ENCODE measurements at regions not wholly inside any gene's neighbourhood (a gene's known extent, or its start where the extent isn't known, plus 50 kb on each side); places are given as distances from the start of the nearest gene placed in this dataset.

- Histone ChIP-seq H3K36me3 (ENCODE audit: insufficient read depth, low read length) (no peaks in the 10 kb centered on the region), H3K9ac (ENCODE audit: low read length) (no peak overlapping the region), H3K4me3 (ENCODE audit: low read length) (no peak overlapping the region), H3K79me2 (replicated peaks; ENCODE audit: insufficient read depth, low read length) (no peaks in the 10 kb centered on the region), H3F3A (ENCODE audit: insufficient read depth, low read length, poor library complexity, severe bottlenecking) (no peaks in the 10 kb centered on the region), H3K27me3 (ENCODE audit: insufficient read depth, low read depth, low read length) (no peaks in the 10 kb centered on the region), H2AFZ (ENCODE audit: low read depth, low read length) (no peak overlapping the region), H3K9me2 (ENCODE audit: insufficient read depth, low read length) (no peaks in the 10 kb centered on the region), H3K4me2 (ENCODE audit: low read length) (no peak overlapping the region), H3K9me3 (ENCODE audit: low read length) (no peaks in the 10 kb centered on the region), H4K20me1 (ENCODE audit: insufficient read depth) (no peaks in the 10 kb centered on the region), H3K27ac (ENCODE audit: low read length) (no peak overlapping the region)
- TF ChIP-seq EZH2 (IDR thresholded peaks at IDR 0.05; ENCODE audit: borderline replicate concordance, insufficient read depth, low read length, poor library complexity, severe bottlenecking) (no peak), SMC3 (conservative IDR thresholded peaks at IDR 0.05; ENCODE audit: poor library complexity) (no peak), TAF1 (IDR thresholded peaks at IDR 0.05; ENCODE audit: low read depth) (no peak), MXI1 (conservative IDR thresholded peaks at IDR 0.05; ENCODE audit: poor library complexity, severe bottlenecking) (no peak), RAD21 (conservative IDR thresholded peaks at IDR 0.05) (no peak)
- TF ChIP-seq, protein P1, sequence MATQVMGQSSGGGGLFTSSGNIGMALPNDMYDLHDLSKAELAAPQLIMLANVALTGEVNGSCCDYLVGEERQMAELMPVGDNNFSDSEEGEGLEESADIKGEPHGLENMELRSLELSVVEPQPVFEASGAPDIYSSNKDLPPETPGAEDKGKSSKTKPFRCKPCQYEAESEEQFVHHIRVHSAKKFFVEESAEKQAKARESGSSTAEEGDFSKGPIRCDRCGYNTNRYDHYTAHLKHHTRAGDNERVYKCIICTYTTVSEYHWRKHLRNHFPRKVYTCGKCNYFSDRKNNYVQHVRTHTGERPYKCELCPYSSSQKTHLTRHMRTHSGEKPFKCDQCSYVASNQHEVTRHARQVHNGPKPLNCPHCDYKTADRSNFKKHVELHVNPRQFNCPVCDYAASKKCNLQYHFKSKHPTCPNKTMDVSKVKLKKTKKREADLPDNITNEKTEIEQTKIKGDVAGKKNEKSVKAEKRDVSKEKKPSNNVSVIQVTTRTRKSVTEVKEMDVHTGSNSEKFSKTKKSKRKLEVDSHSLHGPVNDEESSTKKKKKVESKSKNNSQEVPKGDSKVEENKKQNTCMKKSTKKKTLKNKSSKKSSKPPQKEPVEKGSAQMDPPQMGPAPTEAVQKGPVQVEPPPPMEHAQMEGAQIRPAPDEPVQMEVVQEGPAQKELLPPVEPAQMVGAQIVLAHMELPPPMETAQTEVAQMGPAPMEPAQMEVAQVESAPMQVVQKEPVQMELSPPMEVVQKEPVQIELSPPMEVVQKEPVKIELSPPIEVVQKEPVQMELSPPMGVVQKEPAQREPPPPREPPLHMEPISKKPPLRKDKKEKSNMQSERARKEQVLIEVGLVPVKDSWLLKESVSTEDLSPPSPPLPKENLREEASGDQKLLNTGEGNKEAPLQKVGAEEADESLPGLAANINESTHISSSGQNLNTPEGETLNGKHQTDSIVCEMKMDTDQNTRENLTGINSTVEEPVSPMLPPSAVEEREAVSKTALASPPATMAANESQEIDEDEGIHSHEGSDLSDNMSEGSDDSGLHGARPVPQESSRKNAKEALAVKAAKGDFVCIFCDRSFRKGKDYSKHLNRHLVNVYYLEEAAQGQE (IDR thresholded peaks at IDR 0.05; ENCODE audit: borderline replicate concordance) = no peak
- TF ChIP-seq, protein P2, sequence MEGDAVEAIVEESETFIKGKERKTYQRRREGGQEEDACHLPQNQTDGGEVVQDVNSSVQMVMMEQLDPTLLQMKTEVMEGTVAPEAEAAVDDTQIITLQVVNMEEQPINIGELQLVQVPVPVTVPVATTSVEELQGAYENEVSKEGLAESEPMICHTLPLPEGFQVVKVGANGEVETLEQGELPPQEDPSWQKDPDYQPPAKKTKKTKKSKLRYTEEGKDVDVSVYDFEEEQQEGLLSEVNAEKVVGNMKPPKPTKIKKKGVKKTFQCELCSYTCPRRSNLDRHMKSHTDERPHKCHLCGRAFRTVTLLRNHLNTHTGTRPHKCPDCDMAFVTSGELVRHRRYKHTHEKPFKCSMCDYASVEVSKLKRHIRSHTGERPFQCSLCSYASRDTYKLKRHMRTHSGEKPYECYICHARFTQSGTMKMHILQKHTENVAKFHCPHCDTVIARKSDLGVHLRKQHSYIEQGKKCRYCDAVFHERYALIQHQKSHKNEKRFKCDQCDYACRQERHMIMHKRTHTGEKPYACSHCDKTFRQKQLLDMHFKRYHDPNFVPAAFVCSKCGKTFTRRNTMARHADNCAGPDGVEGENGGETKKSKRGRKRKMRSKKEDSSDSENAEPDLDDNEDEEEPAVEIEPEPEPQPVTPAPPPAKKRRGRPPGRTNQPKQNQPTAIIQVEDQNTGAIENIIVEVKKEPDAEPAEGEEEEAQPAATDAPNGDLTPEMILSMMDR (IDR thresholded peaks at IDR 0.05; ENCODE audit: poor library complexity, severe bottlenecking) = no peak
Observed at GRCh38 chr7:41336981-41337380, 365.9 kb downstream of the INHBA start.

- H3K9me3 ChIP-seq (ENCODE audit: low read length) = no peaks in the 10 kb centered on the region
- H3K4me3 ChIP-seq (ENCODE audit: low read length) = no peak overlapping the region
- no peak overlapping the region for H3K4me2 ChIP-seq (ENCODE audit: low read length)
- TF ChIP-seq, protein P1 (IDR thresholded peaks at IDR 0.05; ENCODE audit: borderline replicate concordance) = no peak
- TF ChIP-seq SMC3 (conservative IDR thresholded peaks at IDR 0.05; ENCODE audit: poor library complexity) (no peak), MXI1 (conservative IDR thresholded peaks at IDR 0.05; ENCODE audit: poor library complexity, severe bottlenecking) (no peak), TAF1 (IDR thresholded peaks at IDR 0.05; ENCODE audit: low read depth) (no peak), EZH2 (IDR thresholded peaks at IDR 0.05; ENCODE audit: borderline replicate concordance, insufficient read depth, low read length, poor library complexity, severe bottlenecking) (no peak), EP300 (conservative IDR thresholded peaks at IDR 0.05; ENCODE audit: poor library complexity, severe bottlenecking) (no peak), POLR2AphosphoS5 (IDR thresholded peaks at IDR 0.05) (no peak)
- H3K36me3 ChIP-seq (ENCODE audit: insufficient read depth, low read length) = no peaks in the 10 kb centered on the region
- H3K9me2 ChIP-seq (ENCODE audit: insufficient read depth, low read length) = no peaks in the 10 kb centered on the region
- H3K9ac ChIP-seq (ENCODE audit: low read length) = no peak overlapping the region
- H2AFZ ChIP-seq (ENCODE audit: low read depth, low read length) = no peak overlapping the region
- H3K79me2 ChIP-seq (replicated peaks; ENCODE audit: insufficient read depth, low read length) = no peaks in the 10 kb centered on the region
- no peaks in the 10 kb centered on the region for H3K27me3 ChIP-seq (ENCODE audit: insufficient read depth, low read depth, low read length)
- H4K20me1 ChIP-seq (ENCODE audit: insufficient read depth) = no peaks in the 10 kb centered on the region
- H3K27ac ChIP-seq (ENCODE audit: low read length) = no peak overlapping the region
- H3F3A ChIP-seq (ENCODE audit: insufficient read depth, low read length, poor library complexity, severe bottlenecking) = no peaks in the 10 kb centered on the region
Observed at GRCh38 chr7:41336455-41336952, 366.4 kb downstream of the INHBA start.

Measured in neural cell (in vitro differentiated cells).